ENCODE measurements at regions not wholly inside any gene's neighbourhood (a gene's known extent, or its start where the extent isn't known, plus 50 kb on each side); places are given as distances from the start of the nearest gene placed in this dataset.
A peak's percentile ranks its signal among the peaks of the same experiment; 100 is the strongest.

- DNase-seq (ENCODE audit: low read depth in 1 of 2, low spot score in 1 of 2), result no peak
Measured at GRCh38 chr3:188057124-188057523, 96.8 kb upstream of the LPP start.

- no peak for DNase-seq (ENCODE audit: low read depth in 1 of 2, low spot score in 1 of 2)
Measured at GRCh38 chr3:188058569-188059184, 95.3 kb upstream of the LPP start.

GRCh38 chr3:188059351-188059750 lies 94.6 kb upstream of the LPP start:
- DNase-seq (ENCODE audit: low read depth in 1 of 2, low spot score in 1 of 2), result no peak

GRCh38 chr3:188060264-188060835 lies 93.6 kb upstream of the LPP start:
- no peak for DNase-seq (ENCODE audit: low read depth in 1 of 2, low spot score in 1 of 2)

- peak; percentile 15 to 16 for DNase-seq (ENCODE audit: low read depth in 1 of 2, low spot score in 1 of 2)
Measured at GRCh38 chr3:188060840-188061544, 93.0 kb upstream of the LPP start.

GRCh38 chr3:188062216-188062615 lies 91.7 kb upstream of the LPP start:
- DNase-seq (ENCODE audit: low read depth in 1 of 2, low spot score in 1 of 2), result no peak

DNA sequence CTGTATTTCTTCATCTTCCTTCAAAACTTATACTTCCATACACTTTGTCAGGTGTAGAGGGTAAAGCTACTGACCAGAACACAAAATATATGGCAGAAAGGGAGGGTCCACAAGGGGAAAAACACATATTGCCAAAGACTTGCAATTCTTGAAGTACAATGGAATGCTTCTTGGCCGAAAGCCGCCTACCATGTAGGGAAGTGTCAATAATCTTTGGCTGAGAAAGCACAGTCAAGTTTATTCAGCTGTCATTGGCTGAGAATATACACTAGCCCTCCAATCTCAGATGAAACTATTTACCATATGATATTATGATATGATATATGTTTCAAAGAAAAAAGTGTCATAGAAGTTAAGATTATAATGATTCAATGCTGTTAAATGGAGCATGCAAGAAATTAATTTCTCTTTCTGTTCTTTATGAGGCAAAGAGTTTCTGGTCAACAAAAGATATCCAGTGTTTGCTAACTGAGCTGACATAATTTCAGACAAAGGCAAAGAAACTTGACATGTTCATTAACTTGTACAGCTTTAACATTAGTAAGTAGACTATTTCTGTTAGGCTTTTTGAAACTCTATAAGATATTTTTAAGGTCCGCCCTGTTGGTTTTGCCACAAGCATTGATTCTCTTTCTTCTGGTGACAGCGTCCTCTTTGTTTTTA lies 89.0 kb upstream of the LPP start:
- DNase-seq (ENCODE audit: low read depth in 1 of 2, low spot score in 1 of 2), result no peak

DNA sequence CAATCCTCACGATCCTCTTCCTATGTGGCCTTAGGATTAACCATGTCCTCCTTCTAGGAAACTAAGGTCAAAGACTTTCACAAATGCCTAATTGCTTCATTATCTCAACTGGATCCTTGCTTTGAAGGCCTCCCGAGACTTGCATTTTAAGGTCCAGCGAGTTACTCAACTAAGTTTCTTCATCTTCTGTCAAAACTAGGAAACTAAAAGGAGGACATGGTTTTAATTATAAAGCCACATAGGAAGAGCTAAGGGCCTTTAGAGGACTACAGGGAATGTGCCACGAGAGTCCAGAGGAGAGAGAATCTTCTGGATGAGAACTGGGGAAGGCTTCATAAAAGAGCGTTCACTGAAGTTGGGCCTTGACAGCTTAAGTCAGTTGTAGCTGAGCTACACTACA lies 87.8 kb upstream of the LPP start:
- DNase-seq (ENCODE audit: low read depth in 1 of 2, low spot score in 1 of 2), result no peak

DNA sequence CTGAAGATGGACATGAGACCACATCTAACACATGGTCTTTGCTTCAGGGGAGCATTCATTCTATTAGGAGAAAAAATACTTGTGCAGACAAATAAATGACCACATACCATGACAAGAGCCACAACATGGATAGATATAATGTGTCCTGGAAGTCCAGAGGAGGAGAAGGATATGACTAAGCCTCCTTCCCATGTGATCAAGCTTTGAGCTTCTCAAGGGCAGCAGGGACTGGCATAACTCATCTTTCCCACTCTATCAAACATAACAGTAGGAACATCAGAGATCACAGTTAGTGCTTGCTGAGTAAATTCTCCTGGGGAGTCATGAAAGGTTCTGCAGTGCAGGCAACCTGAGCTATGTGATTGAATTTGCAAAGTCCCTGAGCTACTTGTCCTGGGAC lies 86.0 kb upstream of the LPP start:
- no peak for DNase-seq (ENCODE audit: low read depth in 1 of 2, low spot score in 1 of 2)

DNA sequence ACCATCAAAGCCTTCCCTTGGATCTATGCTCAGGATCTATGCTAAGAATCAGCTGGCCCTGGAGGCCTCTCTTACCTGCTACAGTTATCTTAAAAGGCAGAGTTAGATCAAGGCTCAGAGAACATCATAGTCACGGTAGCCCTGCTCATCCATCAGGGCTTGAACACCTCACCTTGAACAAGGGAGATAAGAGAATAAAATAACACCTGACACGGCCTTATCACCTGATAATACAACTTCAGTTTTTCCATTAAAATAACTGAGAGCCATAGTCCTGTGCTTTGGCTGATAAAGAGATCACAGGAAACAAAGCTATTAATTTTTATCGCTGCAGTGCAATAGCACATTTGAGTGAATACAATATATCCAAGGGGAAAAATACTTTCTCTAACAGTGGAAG lies 85.6 kb upstream of the LPP start:
- no peak for DNase-seq (ENCODE audit: low read depth in 1 of 2, low spot score in 1 of 2)

DNA sequence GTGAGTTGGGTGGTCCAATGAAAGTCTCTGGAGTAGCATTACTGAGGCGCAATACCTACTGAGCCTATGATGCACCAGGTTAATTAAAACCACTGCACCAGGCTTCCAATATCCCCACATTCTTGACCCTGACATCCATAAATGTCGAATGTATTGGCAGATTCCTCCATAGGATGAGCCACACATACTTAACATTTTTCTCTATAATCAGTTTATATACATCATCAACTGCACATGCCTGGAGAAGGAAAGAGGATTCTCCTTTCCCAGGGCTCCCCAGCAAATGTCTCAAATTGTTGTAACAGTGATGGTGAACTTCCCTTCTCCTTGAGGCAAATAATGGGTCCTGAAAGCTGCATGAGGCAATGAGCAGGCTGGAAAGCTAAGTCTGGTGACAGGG lies 82.3 kb upstream of the LPP start:
- no peak for DNase-seq (ENCODE audit: low read depth in 1 of 2, low spot score in 1 of 2)

DNA sequence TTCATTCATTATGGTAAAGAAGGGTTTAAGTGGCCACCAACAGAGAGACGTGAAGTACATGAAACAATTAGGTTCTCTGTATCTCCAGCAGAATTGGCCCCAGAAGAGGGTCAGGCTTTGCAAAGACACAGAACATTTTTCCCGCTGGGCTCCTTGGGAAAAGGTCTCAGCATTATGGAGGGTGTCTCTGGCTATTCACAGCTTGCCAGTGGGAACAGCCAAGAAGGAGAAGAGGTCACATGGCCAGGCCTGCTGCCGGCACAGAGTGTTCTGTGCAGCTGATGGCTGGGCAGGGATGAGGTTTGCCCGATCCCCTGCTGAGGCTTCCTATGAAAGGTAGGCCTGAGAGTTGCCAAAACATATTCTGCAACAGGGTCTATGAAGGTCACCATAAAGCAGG lies 77.8 kb upstream of the LPP start:
- no peak for DNase-seq (ENCODE audit: low read depth in 1 of 2, low spot score in 1 of 2)

DNA sequence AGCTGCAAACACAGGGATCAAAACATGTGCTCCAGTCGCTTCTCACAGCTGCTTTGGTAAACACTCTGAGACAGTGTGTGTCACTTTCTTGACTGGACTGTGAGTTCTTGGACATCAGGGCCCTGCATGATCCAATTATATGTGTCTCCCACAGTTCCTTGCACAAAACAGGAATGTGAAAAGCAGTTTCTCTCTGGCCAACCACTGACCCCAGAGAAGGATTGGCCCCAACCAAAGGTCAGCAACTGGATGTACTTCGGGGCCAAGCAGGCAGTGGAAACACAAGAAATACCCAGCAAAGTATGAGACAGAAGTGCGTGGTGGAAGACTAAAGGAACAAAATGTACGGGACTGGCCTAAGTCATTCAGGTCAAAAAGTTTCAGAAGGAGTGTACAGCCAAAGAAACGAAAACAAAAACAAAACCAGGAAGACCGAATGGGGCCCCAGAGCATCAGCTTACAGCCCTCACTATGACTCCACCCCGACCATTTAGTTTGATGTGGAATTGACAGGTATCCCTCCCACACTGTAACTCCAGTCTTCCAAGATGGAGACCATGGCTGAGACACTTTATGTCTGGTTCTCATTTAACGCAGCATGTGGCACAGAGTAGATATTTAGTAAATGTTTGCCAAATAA lies 76.7 kb upstream of the LPP start:
- no peak for DNase-seq (ENCODE audit: low read depth in 1 of 2, low spot score in 1 of 2)

- DNase-seq (ENCODE audit: low read depth in 1 of 2, low spot score in 1 of 2), result no peak
Measured at GRCh38 chr3:188080091-188080490, 73.9 kb upstream of the LPP start.

DNA sequence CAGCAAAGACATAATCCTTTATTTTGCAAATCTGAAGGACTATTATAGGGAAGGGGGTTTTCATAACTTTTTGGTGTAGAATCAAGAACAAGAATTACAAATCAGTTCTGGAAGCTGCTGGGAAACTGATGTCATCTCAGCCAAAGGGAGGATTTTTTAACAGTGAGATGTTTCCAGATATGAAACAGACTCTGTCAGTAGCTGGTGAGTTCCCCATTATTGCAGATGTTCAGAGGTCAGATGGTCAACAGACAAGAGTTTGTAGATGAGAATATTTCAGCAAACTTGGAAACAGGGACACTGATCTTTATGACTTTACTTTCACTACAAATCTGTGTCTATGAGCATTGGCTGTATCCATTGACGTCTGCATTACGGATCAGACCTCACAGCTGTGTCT lies 71.9 kb upstream of the LPP start:
- no peak for DNase-seq (ENCODE audit: low read depth in 1 of 2, low spot score in 1 of 2)

DNA sequence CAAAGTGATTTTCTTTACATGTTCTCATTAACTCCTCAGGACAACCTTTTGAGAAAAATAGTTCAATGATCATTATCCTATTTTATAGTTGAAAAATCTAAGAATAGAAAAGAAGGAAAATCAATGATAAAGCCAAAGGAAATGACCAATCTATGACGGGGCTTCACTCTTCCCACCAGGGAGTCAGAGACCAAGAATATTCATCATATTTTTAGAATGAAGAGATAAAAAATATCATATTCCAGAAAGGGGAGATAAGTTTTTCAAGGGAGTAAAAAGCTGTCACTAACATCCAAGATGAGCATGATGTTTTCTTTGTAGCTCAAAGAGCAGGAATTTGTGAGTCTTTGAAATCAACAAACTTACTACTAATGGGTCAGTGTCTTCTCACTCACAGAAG lies 71.5 kb upstream of the LPP start:
- DNase-seq (ENCODE audit: low read depth in 1 of 2, low spot score in 1 of 2), result no peak

GRCh38 chr3:188083011-188083410 lies 70.9 kb upstream of the LPP start:
- no peak for DNase-seq (ENCODE audit: low read depth in 1 of 2, low spot score in 1 of 2)

DNA sequence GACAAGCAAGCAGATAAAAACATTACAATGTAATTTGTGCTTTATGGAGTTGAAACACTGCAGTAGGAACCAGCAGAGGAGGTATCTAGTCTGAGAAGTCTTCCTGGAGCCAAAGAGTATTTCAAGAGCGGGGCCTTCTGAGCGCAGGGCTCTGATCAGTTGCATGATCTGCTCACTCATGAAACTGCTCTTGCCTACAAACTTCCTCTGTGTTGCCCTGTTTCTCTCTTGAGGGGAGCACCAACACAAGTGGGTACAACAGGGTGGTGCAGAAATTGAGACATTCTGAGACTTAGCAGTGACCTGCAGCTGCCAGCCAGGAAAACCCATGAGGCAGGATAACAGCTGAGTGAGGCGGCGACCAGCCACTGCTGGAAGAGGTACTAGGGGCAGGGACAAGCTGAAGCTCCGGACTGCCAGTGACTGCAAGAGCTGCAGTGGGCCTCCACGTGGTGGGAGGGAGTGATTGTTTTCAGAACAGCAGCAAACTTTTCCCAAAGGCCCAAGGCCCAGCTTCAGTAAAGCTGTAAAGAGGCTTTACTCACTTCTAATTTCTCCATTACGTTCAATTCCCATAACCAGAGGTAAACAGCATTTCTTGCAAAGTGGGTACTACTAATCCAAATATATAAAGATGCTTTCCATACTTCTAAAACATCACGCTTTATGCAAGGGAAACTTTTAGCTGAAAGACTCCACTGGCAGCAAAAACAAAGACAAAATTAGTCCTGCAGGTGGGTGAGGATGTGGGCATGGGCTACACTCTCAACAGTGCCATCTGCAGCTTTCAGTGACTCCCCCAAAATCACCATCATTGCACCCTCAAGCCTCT lies 69.0 kb upstream of the LPP start:
- DNase-seq (ENCODE audit: low read depth in 1 of 2, low spot score in 1 of 2), result no peak

GRCh38 chr3:188085584-188086560 lies 68.1 kb upstream of the LPP start:
- DNase-seq (ENCODE audit: low read depth in 1 of 2, low spot score in 1 of 2), result no peak
